SK-N-MC (cell line): ENCODE measurements at regions not wholly inside any gene's neighbourhood (a gene's known extent, or its start where the extent isn't known, plus 50 kb on each side); places are given as distances from the start of the nearest gene placed in this dataset.

Experiments used
- EZH2 ChIP-seq: fragments of 200-600 bp; sonication (generic); IDR thresholded peaks from one replicate; pipeline ENCODE4 v1.6.1; 2017; ENCODE audit warnings: antibody characterized with exemption
- FOXP2 ChIP-seq: optimal IDR thresholded peaks from 2 replicates; pipeline ENCODE3; 2011; ENCODE audit warnings: mild to moderate bottlenecking, moderate library complexity; ENCODE audit not compliant: insufficient read depth; ENCODE audit errors: extremely low read length, control extremely low read depth
- POLR2AphosphoS5 ChIP-seq: IDR thresholded peaks from 2 replicates; pipeline ENCODE4 v1.6.1; 2012; ENCODE audit warnings: mild to moderate bottlenecking, low read depth, low read length, borderline replicate concordance

- TF ChIP-seq EZH2, result no peak
- TF ChIP-seq POLR2AphosphoS5, result no peak
- TF ChIP-seq FOXP2, result no peak
These were observed 201.4 kb upstream of the ID4 start for GRCh38 chr6:19635728-19636127.
